HK-2 (cell line): ENCODE measurements at regions not wholly inside any gene's neighbourhood (a gene's known extent, or its start where the extent isn't known, plus 50 kb on each side); places are given as distances from the start of the nearest gene placed in this dataset.

Source experiments
- DNase-seq: peaks from one replicate; pipeline ENCODE4 v3.0.0-alpha.2; 2018; ENCODE audit not compliant: unreplicated experiment

DNA sequence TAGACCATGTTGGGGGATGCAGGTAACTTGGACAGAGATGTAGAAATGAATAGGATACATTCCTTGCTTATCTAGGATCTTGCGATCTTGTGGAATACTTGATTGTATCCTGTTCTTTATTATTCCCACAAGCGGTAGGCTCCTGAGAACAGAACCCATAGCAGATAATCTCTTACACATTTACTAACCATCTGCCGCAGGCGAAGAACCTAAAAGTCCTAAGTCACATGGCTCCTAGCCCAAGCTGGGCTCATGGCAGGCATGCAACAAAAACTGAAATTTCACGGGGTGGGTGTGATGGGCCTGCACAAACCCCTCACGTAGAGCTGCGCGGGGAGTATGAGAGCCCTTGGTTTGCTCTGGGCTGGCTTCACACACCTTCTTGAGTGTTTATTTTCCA is 177.4 kb upstream of the NECTIN1 start:
- DNase-seq, result no peak

DNA sequence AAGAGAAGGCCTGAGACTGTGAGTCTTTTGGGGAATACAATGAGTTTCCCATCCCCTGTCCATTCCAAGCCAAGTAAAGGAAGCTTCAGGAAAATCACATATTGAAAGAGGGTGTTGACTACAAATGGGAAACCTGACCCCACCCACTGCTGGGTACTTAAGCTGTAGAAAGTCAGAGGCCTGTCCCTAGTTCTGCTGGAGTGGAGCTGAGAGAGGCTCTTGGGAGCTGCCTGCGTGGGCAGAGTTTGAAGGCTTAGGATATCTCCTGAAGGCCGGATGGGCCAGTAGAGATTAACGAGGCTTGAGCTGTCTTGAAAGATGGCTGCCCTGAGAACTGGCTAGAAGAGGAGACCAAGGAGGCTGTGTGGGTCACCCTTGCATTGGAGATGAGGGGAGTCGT is 176.2 kb upstream of the NECTIN1 start:
- DNase-seq, result no peak

- no peak for DNase-seq
Observed at GRCh38 chr11:119904531-119905035, 175.6 kb upstream of the NECTIN1 start.

DNA sequence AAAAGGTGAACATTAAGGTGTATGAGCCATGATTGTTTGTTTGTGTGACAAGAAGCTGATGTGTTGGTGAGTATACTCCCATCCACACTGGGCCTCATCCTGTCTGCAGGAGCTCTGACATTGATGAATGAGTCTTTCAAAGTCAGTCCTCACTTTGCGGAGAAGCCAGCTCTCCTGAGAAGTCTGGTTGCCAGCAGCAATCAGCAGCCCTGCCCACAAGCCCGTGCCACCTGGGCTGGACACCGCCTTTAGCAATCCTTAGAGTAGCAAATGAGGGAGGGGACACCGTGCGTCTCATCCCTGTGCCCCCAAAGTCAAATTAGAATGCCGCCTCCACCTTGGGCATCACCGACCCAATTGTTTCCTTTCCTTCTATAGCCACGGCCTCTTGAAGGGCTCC is 174.8 kb upstream of the NECTIN1 start:
- no peak for DNase-seq

DNA sequence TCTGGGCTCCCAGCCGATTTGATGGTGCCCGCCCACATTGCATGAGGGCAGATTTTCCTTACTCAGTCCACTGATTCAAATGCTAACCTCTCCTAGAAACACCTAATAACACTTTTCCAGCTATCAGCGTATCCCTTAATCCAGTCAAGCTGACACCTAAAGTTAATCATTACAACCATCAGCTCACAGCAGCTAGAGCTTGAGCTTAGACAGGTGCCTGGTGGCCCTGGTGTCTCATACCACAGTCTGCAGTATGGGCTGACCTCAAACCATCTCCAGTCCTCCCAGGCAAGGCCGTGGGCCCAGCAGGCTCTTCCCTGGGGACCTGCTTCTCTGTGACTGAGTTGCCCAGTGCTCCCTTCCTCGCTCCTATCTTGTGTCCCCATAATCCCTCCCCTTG is 174.4 kb upstream of the NECTIN1 start:
- no peak for DNase-seq

- no peak for DNase-seq
Observed at GRCh38 chr11:119902656-119903231, 173.7 kb upstream of the NECTIN1 start.

DNA sequence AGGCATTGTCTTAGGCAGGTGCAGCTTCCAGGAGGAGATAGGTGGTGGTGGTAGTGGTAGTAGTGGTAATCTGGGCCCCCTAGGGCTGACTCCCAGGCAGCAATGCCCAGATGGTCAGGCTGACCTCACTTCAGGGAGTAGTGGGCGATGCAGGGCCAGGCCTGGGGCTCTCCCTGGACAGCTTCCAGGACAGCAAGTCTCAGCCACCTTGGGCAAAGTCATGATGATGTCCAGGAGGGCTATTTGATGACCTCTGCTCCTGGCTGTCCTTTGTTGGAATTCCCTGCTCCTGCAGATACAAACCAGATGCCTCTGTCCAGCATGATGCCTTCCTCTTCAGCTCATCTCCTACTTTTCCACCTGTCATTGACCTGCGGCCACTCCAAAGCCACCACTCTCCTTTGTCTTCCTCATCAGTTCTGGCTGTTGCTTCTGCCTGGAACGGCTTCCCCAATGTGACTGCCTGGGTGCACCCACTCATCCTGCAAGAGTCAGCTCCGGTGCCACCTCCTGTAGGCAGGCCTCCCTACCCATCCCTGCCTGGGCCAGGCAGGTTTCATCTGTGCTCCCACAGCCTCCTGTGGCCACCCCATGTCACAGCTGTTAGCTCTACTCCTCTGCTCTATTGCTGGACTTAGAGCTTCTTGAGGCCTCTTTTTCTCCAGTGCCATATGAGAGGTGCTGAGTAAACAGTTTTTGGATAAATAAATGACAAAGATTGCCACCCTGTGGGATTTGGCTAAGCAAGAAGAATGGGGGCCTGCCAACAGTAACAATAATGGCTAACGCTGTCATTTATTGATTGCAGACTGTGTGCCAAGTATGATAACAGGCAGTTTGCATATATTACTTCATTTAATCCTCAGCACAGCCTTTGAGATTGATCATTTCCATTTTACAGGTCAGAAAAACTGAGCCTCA is 172.9 kb upstream of the NECTIN1 start:
- no peak for DNase-seq

- no peak for DNase-seq
Observed at GRCh38 chr11:119899997-119900396, 171.0 kb upstream of the NECTIN1 start.

GRCh38 chr11:119897576-119897975 is 168.6 kb upstream of the NECTIN1 start:
- no peak for DNase-seq

DNA sequence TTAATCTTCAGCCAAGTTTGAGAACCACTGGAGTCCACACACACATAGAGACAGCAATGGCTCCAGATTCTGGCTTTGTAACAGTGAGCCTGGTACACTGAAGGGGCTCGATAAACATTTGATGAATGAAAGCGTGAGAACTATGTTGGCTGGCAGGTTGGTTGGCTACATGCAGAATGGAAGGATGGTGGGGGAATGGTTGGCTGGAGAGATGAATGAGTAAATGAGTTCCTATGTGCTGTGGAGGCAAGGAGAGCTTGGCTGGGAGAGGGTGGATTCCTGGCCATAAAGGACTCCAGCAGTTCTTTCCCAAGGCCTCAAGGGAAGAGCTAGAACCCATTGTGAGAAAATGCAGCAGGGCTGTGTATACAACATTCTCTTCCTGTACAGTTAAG is 168.0 kb upstream of the NECTIN1 start:
- DNase-seq, result no peak

- DNase-seq, result no peak
Observed at GRCh38 chr11:119896387-119897045, 167.5 kb upstream of the NECTIN1 start.

- no peak for DNase-seq
Observed at GRCh38 chr11:119895981-119896380, 167.0 kb upstream of the NECTIN1 start.

DNA sequence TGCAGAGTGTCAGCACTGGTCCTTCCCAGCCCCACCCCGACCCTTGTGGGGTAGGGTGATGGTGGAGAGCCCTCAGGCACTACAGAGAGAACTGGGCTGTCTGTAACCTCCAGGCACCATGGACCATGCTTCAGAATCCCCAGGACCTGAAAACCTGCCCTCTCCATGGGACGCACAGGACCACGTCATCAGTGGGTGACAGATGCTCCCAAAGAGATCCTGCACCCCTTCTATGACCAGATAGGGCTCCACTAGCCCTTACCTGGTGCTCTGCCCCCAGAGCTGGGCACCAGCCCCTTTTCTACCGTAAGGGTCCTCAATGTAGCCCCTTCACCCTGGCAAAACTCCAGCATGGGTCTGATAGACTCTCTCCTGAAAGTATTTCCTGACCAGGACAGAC is 165.9 kb upstream of the NECTIN1 start:
- DNase-seq, result no peak

DNA sequence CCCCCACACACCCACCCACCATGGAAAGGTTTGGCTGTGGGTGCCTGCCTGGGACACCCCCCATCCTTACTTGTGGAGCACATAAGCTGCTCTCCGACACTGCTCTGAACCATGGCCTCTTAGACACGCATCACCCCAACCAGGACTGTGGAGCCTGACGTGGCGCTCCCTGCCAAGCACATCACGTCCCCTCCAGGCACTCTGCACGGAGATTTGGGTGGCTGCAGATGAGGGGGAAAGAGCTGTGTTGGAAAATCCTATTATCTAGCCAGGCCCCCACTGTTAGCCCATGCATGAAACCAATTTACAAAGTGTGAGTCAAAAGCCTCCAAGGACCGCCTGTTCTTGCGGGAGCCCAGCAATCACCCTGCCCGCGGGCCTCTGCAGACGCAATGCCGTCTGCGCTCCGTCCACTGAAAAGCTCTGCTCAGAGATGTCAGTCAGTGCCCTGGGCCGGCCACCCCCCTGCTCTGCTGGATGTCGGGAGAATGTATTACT is 163.4 kb upstream of the NECTIN1 start:
- no peak for DNase-seq

GRCh38 chr11:119891055-119891768 is 162.2 kb upstream of the NECTIN1 start:
- no peak for DNase-seq

DNA sequence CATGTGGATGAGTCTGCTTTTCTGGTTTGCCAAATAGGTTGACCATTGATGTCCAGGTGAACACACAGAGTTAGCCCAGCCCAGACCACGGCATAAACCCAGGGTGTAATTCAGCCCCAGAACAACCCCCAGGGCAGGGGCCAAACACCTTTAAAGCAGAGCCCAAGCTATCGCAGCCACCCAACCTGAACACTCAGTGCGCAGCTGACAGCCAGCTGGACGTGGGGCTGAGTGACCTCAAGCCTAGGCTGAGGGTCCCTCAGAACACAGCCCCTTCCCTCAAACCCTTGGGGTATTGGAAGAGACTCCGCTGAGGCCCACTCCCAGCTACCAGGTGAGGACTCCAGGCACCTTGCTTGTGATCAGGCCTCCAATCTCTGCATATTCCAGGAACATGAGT is 161.5 kb upstream of the NECTIN1 start:
- no peak for DNase-seq

GRCh38 chr11:119889728-119890280 is 160.8 kb upstream of the NECTIN1 start:
- no peak for DNase-seq

- DNase-seq, result no peak
Observed at GRCh38 chr11:119889111-119889510, 160.1 kb upstream of the NECTIN1 start.

- DNase-seq, result no peak
Observed at GRCh38 chr11:119888119-119888518, 159.1 kb upstream of the NECTIN1 start.

DNA sequence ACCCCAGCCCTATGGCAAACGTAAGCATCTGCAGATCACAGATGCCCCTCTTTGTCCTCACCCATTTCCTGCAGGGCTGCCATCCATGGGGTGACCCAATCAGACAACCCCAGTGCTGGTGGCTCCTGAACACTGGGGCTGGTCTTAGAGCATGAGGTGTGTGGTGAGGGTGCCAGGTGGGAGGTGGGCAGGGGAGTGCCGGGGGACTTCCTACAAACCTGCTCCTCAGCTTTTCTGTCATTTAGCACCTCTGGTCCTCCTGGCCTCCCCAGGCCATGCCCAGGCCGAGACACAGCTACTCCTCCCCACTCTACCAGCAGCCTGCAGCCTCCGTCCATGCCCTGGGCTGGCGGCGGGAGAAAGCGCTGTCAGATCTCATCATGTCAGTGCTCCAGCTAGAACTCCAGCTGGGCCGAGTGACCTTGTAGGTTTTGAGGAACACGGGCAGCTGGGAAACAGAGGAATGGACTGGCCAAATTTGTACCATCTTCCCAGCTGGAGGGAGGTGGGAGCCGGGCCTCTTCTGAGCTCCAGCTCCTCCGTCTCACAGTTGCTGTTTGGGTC is 157.7 kb upstream of the NECTIN1 start:
- DNase-seq, result no peak

GRCh38 chr11:119885861-119886567 is 157.0 kb upstream of the NECTIN1 start:
- DNase-seq, result no peak
